Jurkat, Clone E6-1 (cell line): ENCODE measurements at regions not wholly inside any gene's neighbourhood (a gene's known extent, or its start where the extent isn't known, plus 50 kb on each side); places are given as distances from the start of the nearest gene placed in this dataset.
A peak's percentile ranks its signal among the peaks of the same experiment; 100 is the strongest.
"Not testable (repeated sequence)": the region's sequence is repeated elsewhere in the genome, so short reads cannot be mapped to it uniquely, and the experiment has no call there.

Experiments
- DNase-seq: peaks from one replicate; pipeline ENCODE4 v3.0.0-alpha.2; 2011; ENCODE audit warnings: low read depth, low spot score
- H3K4me3 ChIP-seq: 2 replicates; pipeline ENCODE4 v1.5.1; 2011; ENCODE audit warnings: mild to moderate bottlenecking, low read length, control low read depth, moderate library complexity

DNA sequence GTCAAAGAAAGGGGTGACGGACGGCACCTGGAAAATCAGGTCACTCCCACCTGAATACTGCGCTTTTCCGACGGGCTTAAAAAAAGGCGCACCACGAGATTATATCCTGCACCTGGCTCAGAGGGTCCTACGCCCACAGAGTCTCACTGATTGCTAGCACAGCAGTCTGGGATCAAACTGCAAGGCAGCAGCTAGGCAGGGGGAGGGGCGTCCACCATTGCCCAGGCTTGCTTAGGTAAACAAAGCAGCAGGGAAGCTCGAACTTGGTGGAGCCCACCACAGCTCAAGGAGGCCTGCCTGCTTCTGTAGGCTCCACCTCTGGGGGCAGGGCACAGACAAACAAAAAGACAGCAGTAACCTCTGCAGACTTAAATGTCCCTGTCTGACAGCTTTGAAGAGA lies 277.3 kb upstream of the ST8SIA4 start:
- DNase-seq, H3K4me3 ChIP-seq: not testable (repeated sequence)

DNA sequence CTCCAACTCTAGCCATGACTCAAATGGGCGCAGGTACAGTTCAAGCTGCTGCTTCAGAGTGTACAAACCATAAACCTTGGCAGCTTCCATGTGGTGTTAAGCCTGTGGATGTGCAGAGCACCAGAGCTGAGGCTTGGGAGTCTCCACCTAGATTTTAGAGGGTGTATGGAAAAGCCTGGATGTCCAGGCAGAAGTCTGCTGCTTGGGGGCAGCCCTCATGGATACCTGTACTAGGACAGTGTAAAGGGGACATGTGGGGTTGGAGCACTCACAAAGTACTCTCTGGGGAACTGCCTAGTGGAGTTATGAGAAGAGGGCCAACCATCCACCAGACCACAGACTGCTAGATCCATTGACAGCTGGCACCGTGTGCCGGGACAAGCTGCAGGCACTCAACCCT lies 273.5 kb upstream of the ST8SIA4 start:
- no peak for DNase-seq
- no peak overlapping the region for H3K4me3 ChIP-seq

DNA sequence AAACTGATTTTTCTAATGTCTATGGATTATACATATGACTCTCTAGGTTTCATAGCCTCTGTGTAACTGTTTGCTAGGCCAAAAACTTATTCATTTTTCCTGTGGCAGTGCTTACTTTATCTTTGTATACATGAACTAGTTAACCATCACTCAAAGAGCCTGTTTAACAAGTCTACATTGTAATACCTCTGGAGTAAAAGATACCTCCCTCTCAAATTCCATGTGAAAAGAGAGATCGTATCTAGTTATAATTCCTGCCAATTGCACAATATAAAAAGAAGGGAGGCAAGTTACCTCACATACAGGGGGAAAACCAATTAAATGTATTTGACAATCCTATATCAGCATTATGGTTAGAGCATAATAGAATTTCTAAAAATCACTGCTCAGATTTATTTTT lies 271.9 kb upstream of the ST8SIA4 start:
- no peak overlapping the region for H3K4me3 ChIP-seq
- no peak for DNase-seq

DNA sequence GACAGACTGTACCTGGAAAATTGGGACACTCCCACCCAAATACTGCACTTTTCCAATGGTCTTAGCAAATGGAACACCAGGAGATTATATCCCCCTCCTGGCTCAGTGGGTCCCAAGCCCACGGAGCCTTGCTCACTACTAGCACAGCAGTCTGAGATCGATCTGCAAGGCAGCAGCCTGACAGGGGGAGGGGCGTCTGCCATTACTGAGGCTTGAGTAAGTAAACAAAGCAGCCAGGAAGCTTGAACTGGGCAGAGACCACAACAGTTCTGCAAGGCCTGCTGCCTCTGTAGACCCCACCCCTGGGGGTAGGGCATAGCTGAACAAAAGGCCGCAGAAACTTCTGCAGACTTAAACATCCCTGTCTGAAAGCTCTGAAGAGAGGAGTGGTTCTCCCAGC lies 260.0 kb upstream of the ST8SIA4 start:
- no peak overlapping the region for H3K4me3 ChIP-seq
- no peak for DNase-seq

DNA sequence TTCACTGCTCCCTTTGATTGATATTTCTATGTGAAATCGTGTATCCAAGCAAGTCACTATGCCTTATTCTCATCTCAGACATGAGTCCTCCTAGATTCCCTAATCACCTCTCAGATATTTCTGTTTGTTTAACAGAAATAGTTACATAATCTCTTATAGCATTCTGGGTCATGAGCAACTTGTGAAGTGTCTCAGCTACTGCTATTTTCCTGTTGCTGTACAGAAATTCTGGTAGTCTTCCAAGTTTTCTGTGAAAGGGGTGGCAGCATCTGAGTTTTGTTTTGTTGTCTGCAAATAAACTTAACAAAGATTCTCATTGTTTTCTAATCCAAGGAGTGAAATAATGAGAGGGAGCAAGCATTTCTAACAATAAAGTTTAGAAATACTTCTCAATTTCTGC lies 256.9 kb upstream of the ST8SIA4 start:
- DNase-seq: no peak
- H3K4me3 ChIP-seq: no peak overlapping the region

DNA sequence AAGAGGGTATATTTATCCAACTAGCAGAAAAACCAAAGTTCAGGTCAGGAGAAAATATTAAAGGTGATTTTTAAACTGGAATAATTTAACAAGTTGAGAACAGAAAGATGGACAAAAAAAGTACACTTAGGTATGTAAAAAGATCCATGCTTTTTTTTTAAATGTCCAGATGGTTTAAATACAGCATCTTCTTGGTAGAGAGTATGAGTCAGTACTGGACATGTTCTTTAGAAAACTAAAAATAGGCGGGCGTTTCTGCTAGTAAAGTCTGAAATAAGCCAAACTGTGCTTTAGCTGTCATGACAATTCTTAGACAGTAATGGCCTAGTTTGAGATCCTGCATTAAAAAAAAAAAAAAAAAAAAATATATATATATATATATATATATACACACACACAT lies 255.9 kb upstream of the ST8SIA4 start:
- DNase-seq: no peak
- H3K4me3 ChIP-seq: no peak overlapping the region

DNA sequence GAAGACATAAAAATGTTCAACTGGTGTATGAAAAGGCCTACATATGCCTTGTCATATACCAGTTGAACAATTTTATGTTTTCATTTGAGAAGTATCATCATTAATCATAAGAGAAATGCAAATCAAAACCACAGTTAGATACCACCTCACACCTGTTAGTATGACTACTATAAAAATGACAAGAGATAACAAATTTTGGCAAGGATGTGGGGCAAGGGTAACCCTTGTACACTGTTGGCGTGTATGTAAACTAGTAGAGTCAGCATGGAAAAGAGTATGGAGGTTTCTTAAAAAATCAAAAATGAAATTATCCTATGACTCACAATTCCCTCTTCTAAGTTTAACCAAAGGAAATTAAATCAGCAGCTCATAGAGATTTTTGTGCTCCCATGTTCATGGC lies 250.4 kb upstream of the ST8SIA4 start:
- H3K4me3 ChIP-seq: no peak overlapping the region

DNA sequence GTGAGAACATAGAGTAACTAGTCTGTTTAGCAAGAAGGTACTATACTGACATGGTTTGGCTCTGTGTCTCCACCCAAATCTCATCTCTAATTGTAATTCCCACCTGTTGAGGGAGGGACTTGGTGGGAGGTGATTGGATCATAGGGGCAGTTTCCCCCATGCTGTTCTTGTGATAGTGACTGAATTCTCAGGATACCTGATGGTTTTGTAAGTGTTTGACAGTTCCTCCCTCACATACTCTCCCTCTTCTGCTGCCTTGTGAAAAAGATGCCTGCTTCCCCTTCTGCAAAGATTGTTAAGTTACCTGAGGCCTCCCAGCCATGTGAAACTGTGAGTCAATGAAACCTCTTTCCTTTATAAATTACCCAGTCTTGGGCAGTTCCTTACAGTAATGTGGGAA lies 240.4 kb upstream of the ST8SIA4 start:
- DNase-seq: no peak
- H3K4me3 ChIP-seq: no peak overlapping the region

More for the DNA sequence above, 250.4 kb upstream of the ST8SIA4 start:
- no peak for DNase-seq

DNA sequence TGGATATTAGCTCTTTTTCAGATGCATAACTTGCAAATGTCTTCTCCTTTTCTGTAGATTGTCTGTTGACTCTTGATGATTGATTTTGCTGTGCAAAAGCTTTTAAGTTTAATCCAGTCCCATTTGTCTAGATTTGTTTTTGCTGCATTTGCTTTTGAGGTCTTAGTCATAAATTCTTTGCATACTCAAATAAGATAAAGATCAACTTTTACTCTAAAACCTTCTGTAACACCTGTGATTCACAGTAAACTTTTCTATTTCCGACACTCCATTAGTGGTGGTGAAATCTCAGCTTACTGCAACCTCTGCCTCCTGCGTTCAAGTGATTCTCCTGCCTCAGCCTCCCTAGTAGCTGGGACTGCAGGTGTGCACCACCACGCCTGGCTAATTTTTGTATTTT lies 239.0 kb upstream of the ST8SIA4 start:
- H3K4me3 ChIP-seq: no peak overlapping the region
- DNase-seq: no peak

DNA sequence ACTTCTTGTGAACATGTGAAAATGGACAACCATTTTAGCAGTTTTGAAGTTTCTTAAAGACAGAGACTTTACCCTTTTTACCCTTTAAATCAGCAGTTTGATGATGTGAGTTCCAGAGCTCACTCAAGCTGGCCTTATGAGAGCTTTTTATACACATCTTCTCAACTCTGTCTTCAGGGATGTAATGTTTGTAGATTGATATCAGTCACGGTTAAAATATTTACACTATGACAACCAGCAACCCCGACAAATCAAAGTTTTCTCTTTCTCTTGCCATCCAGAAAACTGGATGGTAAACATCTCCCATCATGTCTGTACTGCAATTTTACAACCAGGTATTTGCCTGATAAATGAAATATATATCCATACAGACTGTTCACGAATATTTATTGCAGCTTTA lies 233.4 kb upstream of the ST8SIA4 start:
- H3K4me3 ChIP-seq: no peak overlapping the region
- DNase-seq: no peak

DNA sequence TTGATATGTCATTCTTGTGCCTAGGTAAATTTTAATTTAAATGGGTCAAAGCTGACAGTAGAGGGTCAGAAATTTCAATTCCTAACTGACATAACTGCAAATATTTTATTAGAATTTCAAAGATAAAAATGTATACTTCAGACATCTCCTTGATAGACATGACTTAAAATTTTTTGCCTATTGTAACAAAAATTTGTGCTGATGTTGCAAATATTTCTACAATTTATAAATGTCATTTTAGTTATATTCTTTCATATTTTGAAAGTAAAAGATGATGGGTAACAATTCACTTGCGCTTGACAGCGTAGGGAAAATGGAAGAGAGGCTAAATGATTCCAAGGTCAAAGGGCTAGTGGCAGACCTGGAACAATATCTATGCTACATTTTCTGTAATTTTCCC lies 220.3 kb upstream of the ST8SIA4 start:
- H3K4me3 ChIP-seq: no peak overlapping the region
- DNase-seq: no peak

DNA sequence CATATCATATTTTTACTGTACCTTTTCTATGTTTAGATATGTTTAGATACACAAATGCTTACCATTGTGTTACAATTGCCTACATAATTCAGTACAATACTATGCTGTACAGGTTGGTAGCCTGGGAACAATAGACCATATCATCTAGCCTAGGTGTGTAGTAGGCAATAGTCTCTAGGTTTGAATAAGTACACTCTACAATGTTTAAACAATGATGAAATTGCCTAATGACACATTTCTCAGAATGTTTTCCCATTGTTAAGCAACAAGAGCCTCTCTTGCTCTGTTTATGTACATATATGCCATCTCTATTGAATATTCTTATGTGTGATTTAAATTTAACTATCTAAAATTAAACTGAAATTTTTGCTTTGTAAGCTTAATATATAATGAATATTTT lies 209.6 kb upstream of the ST8SIA4 start:
- no peak for DNase-seq
- H3K4me3 ChIP-seq: no peak overlapping the region

DNA sequence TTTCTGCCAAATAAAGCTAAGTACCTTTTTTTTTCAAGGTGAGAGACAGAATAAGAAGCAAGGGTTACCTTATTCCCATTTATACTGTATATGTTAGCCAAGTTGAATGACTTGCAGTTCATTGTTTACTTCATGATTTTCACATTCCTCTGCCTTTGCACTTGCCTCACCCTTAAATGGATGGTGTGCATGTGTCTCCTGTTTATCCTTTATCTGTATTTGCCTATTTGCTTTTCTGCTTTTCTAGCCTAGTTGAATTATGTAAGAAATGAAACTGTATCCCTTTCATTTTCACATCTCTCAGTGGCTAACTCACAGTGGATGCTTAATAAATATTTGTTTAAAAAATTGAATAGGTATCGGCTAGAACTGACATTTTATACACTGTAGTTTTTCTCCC lies 200.8 kb upstream of the ST8SIA4 start:
- DNase-seq: no peak
- H3K4me3 ChIP-seq: no peak overlapping the region

DNA sequence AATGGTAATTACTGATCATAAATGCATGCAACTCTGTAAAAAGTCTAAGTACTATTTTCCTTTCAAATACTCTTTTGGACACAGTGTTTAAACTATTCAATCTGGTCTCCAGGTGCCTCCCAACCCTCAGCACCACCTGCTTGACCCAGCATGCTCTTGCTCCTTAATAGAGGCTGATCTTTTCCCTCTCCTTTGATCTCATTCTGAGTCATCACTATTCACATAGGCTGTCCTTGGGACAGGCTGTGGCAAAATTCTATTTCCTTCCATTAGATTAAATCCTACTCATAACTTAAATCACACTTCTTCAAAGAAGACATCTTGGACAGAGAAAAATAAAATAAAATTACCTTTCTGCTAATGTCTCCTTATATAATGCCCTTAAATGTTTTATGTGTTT lies 199.4 kb upstream of the ST8SIA4 start:
- DNase-seq: no peak
- H3K4me3 ChIP-seq: no peak overlapping the region

DNA sequence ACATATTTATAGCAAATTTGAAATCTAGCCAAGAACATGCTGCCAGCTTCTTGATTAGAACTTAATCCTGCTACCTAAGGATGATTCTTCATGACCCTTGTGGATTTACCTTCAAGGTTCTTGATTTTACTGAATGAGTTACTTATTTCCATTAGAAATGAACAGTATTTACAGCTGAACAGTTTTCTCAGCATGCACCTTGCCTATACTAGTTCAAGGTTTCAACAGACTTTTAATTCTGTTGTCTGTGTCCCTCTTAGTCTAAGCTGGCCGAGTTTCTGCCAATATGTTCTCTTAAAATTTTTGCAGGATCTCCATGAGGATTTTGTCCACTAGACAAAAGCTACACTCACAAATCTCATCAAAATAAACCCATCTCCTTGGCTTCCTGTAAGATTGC lies 188.8 kb upstream of the ST8SIA4 start:
- no peak overlapping the region for H3K4me3 ChIP-seq
- DNase-seq: no peak

DNA sequence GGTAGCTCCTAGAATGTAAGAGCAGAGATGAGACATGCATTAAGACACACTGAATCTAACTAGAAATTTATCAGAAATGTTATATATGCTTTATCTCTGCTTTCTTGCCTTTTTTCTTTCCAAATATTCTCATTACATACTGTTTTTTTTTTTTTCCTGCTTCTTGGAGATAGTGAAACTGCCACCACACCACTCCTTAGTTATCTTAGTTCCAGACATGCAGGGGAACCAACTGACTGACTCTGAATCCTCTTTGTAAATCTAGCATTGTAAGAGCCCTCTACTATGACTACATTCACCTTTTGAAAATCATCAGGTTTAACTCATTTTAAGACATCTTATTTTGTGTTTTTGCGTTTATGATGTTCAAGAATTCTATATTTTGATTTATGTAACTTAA lies 181.3 kb upstream of the ST8SIA4 start:
- DNase-seq: no peak
- H3K4me3 ChIP-seq: no peak overlapping the region

DNA sequence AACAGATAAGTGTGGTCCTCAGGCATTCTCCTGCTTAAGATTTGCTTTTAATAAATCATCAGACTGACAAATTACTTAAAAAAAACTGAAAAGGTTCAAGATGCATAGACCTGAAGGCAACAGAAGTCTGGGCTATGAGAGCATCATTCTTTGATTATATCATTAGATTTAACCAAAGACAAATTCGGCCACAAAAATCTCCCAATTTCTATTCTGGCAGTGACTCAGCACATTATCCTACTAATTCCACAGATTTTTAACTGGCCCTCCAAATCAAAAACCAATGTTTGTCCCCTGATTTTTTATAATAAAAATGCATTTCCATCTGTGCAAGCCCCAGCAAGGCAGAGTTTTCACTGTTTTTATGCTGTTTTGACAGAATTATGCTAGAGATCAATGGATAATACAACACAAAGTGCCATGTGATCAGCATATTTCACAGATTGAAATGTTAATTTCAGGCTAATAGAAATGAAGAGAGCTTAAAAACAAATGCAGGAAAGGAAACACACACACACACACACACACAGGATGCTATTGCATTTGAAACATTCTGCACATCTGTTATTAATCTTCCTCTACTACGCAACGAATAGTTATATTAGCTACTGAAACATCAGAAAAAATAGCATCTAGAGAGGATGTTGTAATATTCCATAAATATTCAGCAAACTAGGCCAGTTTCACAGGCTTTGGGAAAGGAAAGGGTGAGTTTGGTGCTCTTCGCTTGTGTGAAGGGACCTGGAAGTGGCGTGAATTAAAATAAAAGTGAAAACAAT lies 177.6 kb upstream of the ST8SIA4 start:
- H3K4me3 ChIP-seq: no peak overlapping the region
- DNase-seq: no peak

DNA sequence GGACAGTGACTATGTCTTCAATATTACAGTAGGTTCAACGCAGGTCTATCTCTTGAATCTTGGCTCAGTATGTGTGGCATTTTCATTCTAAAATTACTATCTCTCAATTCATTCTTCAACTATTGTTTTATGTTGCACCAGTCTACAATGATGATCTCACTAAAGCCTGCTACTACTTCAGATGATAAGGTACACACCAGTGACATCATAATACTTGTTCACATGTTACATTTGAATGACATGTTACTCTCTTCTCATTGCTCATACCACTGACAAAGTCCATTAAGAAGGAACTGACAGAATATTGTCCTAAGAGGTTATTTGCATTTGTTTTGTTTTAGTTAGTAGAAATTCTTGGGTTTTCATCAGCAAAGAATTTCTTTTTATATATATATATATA lies 165.2 kb upstream of the ST8SIA4 start:
- DNase-seq: no peak
- H3K4me3 ChIP-seq: no peak overlapping the region

DNA sequence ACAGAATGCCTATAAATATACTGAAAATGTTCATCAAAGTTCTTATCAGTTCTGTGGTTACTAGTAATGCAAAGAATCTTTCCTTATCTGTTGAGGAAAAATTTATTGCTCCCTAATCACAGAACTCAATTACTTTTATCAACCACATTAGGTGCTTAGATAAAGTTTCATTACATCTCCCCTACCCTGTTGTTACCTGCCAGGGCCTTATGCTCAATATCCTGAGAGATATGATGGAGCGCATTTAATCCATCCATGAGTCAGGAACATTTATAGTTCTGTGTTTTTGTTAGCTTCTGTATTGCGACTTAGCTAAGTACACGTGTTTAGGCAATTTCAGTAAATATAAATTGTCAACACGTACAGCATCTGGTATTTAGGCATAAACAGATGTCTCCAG lies 164.3 kb upstream of the ST8SIA4 start:
- no peak overlapping the region for H3K4me3 ChIP-seq
- DNase-seq: no peak

DNA sequence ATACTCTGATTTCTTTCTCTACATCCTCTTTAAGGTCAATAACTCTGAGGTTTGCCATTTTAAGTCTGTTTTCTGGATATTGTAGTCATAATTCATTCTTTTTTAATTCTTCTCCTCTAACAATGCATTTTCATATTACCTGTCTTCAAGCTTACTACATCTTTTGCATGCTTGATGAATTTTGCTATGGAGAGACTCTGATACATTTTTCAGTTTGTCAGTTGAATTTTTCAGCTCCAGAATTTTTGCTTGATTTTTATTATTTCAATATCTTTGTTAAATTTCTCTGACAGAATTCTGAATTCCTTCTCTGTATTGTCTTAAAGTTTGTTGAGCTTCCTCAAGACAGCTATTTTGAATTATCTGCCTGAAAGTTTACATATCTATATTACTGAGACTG lies 159.8 kb upstream of the ST8SIA4 start:
- H3K4me3 ChIP-seq: no peak overlapping the region
- no peak for DNase-seq

DNA sequence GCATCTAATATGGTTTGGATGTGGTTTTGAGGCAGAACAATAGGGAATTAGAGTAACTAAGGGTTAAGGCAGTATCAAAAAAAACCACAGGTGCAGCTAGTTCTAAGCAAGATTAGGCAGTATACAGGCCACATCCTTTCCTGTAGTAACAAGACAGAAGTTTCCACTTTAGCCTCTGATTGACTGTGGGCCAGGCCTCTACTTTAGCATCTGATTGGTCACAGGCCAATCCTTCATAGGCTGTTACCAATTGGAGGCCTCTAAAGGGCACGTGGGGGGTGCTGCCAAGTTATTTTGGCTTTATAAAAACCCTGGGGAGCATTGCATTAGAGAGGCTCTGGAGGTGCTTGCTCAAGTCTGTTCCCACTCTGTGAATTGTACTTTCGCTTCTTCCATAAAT lies 144.1 kb upstream of the ST8SIA4 start:
- DNase-seq: peak; percentile 64

DNA sequence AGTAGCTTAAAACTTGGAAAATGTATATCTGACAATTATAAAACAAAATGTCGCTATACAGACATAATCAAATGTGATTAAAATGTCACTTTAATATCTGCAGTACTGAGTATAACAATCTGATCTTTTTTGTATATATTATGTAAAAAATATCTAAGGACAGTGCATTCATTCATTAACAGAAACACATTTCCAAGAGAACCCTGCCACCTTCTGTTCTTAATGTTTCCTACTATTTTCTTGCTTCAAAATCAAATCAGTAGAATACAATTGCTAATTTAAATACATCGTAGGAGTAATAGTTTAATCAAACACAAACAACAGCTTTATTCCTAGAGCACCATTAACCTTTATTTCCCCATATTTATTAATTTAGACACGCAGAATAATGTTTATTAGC lies 142.6 kb upstream of the ST8SIA4 start:
- no peak overlapping the region for H3K4me3 ChIP-seq
- DNase-seq: peak; percentile 19

More for the DNA sequence above, 144.1 kb upstream of the ST8SIA4 start:
- H3K4me3 ChIP-seq: no peak overlapping the region
